GM21390 (cell line): ENCODE measurements at regions not wholly inside any gene's neighbourhood (a gene's known extent, or its start where the extent isn't known, plus 50 kb on each side); places are given as distances from the start of the nearest gene placed in this dataset.
A peak's percentile ranks its signal among the peaks of the same experiment; 100 is the strongest.
"Not testable (repeated sequence)": the region's sequence is repeated elsewhere in the genome, so short reads cannot be mapped to it uniquely, and the experiment has no call there.

Experiments
- ATAC-seq: cut with Tn5 transposase; IDR thresholded peaks from one replicate; pipeline ENCODE4 v1.9.1; 2021; ENCODE audit not compliant: unreplicated experiment

- no peak for ATAC-seq
Observed at GRCh38 chr14:101634202-101634849, 73.0 kb downstream of the DIO3 start.

- no peak for ATAC-seq
Observed at GRCh38 chr14:101634850-101635748, 73.8 kb downstream of the DIO3 start.

DNA sequence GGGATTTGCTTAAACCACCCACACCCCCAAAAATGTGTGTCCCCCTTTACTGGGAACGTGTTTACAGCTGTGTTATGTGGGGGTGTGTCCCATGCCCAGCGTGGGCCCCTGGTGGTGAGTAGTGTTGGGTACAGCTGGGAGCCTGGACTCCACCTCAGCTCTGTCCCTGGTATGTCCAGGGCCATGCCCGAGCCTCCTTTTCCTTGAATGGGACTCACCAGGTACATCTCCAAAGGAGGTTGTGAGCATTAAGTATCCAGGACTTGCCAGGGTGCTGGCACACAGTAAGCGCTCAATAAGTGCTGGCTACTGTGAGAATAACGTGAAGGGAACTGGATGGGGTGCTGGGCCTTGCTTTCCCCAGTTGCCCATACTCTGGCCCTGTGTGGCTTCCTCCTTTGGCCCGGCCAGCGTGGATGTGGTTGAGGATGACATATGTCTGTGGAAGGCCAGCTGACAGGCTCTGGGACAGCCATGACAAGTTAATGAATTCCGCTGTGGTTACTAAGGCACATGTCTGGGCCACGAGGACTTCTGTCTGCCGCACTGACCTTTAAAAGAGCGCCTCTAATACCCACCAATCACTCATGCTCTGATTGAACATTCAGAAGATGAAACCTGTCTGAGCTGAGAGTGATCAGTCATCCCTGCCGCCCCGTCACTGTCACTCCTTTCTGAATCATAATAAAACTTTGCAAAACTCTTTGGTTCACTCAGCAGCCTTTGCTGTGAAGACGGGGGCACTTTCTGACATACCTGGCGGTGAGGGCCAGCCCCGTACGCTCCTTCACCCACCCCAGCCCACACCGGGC is 74.7 kb downstream of the DIO3 start:
- ATAC-seq, result peak; percentile 66

- ATAC-seq, result no peak
Observed at GRCh38 chr14:101639241-101639833, 78.0 kb downstream of the DIO3 start.

- no peak for ATAC-seq
Observed at GRCh38 chr14:101643651-101644050, 82.4 kb downstream of the DIO3 start.

- ATAC-seq, result no peak
Observed at GRCh38 chr14:101654051-101654450, 92.8 kb downstream of the DIO3 start.

DNA sequence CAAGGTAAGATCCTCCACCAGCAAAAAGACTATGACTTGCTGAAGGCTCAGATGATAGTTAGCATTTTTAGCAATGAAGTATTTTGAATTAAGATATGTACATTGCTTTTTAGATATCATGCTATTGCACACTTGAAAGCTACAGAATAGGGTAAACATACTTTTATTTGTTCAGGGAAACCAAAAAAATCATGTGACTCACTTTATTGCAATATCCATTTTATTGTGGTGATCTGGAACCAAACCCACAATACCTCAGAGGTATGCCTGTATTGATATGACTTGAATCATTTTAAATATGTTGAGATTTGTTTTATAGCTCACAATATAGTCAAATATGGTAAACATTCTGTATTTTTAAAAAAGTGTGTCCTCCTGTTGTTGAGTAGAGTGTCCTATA is 96.1 kb downstream of the DIO3 start:
- no peak for ATAC-seq

DNA sequence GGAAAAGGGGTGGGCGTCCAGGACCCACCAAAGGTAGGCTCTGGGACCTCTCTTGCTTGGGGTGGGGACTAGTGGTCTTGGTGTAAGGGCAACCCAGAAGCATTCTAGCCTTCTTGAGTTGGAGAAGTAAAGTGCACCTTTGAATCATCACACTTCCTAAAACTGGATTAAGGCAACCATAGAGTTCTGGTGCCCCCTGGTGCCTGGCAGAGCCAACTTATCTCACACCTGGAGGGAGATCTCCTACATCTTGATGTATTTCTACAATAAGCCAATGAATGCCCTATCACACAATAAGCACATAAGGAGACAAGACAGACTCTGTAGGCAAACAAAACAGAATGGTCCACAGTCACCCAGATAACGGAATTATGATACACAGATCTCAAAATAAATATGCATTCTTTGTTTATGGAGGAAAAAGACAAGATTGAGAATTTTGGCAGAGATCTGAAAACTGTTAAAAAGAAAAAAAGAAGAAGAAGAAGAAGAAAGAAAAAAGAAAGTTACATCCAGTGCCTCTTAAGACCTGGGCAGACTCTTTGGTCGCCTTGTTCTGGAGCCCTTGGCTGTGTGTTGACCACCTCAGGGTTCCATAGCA is 95.9 kb upstream of the PPP2R5C start:
- ATAC-seq, result no peak

- no peak for ATAC-seq
Observed at GRCh38 chr14:101666264-101666663, 95.2 kb upstream of the PPP2R5C start.

DNA sequence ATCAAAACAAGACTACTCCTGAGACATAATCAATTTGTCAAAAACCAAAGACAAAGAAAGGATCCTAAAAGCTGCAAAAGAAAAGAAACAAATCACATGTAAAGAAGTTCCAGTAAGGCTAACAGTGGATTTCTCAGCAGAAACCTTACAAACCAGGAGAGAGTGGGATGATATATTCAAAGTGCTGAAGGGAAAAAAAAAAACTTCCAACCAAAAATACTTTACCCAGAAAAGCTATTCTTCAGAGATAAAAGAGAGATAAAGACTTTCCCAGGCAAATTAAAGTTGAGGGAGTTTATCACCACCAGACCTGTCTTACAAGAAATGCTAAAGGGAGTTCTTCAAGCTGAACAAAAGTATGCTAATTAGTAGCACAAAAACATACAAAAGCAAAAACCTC is 91.9 kb upstream of the PPP2R5C start:
- ATAC-seq, result no peak

GRCh38 chr14:101673873-101674272 is 87.6 kb upstream of the PPP2R5C start:
- ATAC-seq, result no peak

GRCh38 chr14:101675835-101676234 is 85.7 kb upstream of the PPP2R5C start:
- ATAC-seq, result not testable (repeated sequence)

DNA sequence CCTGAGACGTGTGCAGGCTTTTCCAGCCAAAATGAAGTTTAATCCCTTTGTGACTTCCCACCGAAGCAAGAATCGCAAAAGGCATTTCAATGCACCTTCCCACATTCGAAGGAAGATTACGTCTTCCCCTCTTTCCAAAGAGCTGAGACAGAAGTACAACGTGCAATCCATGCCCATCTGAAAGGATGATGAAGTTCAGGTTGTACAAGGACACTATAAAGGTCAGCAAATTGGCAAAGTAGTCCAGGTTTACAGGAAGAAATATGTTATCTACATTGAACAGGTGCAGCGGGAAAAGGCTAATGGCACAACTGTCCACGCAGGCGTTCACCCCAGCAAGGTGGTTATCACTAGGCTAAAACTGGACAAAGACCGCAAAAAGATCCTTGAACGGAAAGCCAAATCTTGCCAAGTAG is 83.6 kb upstream of the PPP2R5C start:
- ATAC-seq, result not testable (repeated sequence)

DNA sequence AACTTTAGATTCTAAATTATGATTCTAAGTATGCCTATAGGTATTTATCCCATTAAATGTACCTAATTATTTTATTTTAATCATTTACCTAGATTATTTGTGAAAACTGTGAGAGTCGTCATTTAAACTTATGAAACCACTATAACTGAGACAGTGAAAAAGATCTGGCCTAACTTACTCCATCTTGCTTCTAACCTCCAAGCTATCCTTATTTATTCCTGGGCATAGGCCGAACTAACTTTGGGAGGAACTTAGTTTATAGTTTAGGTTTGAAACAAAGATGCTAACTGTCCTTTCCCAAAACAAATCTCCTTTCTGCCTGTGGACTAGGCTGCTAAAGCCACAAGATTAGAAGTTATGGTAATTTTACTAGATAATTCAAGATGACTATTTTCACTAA is 79.7 kb upstream of the PPP2R5C start:
- no peak for ATAC-seq

DNA sequence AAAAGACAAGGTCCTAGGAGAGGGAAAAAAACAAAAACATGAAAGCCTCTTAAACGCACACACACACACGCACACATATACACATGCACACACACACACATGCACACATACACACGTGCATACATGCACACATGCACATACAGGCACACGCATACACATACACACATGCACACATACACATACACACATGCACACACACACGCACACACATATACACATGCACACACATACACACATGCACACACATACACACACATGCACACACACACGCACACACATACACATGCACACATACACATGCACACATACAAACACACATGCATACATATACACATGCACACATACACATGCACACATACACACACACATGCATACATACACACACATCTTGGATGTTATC is 78.1 kb upstream of the PPP2R5C start:
- no peak for ATAC-seq

GRCh38 chr14:101687756-101688546 is 73.6 kb upstream of the PPP2R5C start:
- ATAC-seq, result no peak

GRCh38 chr14:101689039-101689501 is 72.4 kb upstream of the PPP2R5C start:
- no peak for ATAC-seq

GRCh38 chr14:101689966-101690365 is 71.5 kb upstream of the PPP2R5C start:
- not testable (repeated sequence) for ATAC-seq

DNA sequence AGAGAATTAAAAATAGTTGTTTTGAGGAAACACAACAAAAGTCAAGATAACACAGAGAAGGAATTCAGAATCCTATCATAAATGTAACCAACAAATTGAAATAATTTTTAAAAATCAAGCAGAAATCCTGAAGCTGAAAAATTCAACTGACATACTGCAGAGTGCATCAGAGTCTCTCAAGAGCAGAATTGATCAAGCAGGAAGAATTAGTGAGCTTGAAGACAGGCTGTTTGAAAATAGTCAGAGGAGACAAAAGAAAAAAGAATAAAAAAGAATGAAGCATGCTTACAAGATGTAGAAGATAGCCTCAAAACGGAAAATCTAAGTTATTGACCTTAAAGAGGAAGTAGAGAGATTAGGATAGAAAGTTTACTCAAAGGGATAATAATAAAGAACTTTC is 65.8 kb upstream of the PPP2R5C start:
- ATAC-seq, result no peak

DNA sequence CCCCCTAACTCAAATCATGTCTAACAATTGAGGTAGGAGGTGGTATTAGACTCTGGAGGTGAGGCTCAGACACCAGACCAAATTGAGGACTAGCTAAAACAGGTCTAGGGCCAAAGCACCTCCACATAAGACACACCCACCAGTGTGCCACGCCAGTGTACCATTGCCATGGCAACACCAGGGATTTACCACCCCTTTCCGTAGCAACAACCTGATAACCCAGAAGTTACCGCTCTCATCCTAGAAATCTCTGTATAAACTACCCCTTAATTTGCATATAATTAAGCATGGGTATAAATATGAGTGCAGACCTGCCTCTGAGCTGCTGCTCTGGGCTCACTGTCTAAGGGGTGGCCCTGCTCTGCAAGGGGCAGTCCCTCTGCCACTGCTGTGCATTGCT is 57.4 kb upstream of the PPP2R5C start:
- ATAC-seq, result no peak
